ENCODE measurements at regions not wholly inside any gene's neighbourhood (a gene's known extent, or its start where the extent isn't known, plus 50 kb on each side); places are given as distances from the start of the nearest gene placed in this dataset.

- CTCF ChIA-PET = no interaction called here
- Histone ChIP-seq H3K9ac (ENCODE audit: low read length) (no peak overlapping the region), H3K36me3 (replicated peaks in 1 of 2; ENCODE audit: control extremely low read depth in 1 of 2, control insufficient read depth in 1 of 2, extremely low read depth in 1 of 2, insufficient read depth in 2 of 2, low read length in 1 of 2) (no peaks in the 10 kb centered on the region), H3K27ac (ENCODE audit: low read length in 2 of 2) (no peak overlapping the region), H4K20me1 (ENCODE audit: control insufficient read depth, insufficient read depth, low read length, poor library complexity, severe bottlenecking) (no peaks in the 10 kb centered on the region), H3K79me2 (ENCODE audit: control insufficient read depth, insufficient read depth, low read length) (no peaks in the 10 kb centered on the region), H3K4me2 (replicated peaks; ENCODE audit: low read depth, low read length, poor library complexity, severe bottlenecking) (no peak overlapping the region), H2AFZ (ENCODE audit: insufficient read depth, low read depth, low read length, poor library complexity, severe bottlenecking) (no peak overlapping the region), H3K9me3 (ENCODE audit: control extremely low read depth in 1 of 3, control insufficient read depth in 2 of 3, insufficient read depth in 1 of 3, low read length in 2 of 3) (peaks cover 0 to 5% (median 0%) of the 10 kb centered on the region in 3 donors), H3K27me3 (replicated peaks in 1 of 4; ENCODE audit: control extremely low read depth in 1 of 4, control insufficient read depth in 3 of 4, insufficient read depth in 4 of 4, low read length in 3 of 4) (no peaks in the 10 kb centered on the region), H3K4me1 (ENCODE audit: control insufficient read depth in 2 of 2, insufficient read depth in 2 of 2, low read length in 2 of 2) (no peaks in the 10 kb centered on the region), H3K4me3 (ENCODE audit: control extremely low read depth in 1 of 5, extremely low read depth in 1 of 5, insufficient read depth in 1 of 5, low read depth in 2 of 5, low read length in 4 of 5) (no peak overlapping the region)
- 8% methylated on average over 2 of the region's 3 CpGs for WGBS (ENCODE audit: insufficient coverage)
- TF ChIP-seq CTCF (IDR thresholded peaks at IDR 0.05) (no peak), EZH2 (IDR thresholded peaks at IDR 0.05; ENCODE audit: borderline replicate concordance, insufficient read depth, low read depth, low read length, poor library complexity, severe bottlenecking) (no peak)
- no peaks in the 10 kb centered on the region for H3K4me1 Mint-ChIP-seq
- DNase-seq = no peak
- H3K27me3 Mint-ChIP-seq = peaks cover 31% of the 10 kb centered on the region
- POLR2A ChIA-PET = no interaction called here
- H3K4me3 Mint-ChIP-seq = no peak overlapping the region
- intact Hi-C loops (cut with micrococcal nuclease) = no loop called here
- H3K27ac Mint-ChIP-seq = no peak overlapping the region
- ATAC-seq (ENCODE audit: low read depth) = no peak
- H3K9me3 Mint-ChIP-seq (ENCODE audit: insufficient read depth) = peaks cover 2% of the 10 kb centered on the region
Measured at GRCh38 chr4:152138451-152138850, 377.6 kb upstream of the GATB start.

- H3K4me3 ChIP-seq (ENCODE audit: control extremely low read depth in 1 of 5, extremely low read depth in 1 of 5, insufficient read depth in 1 of 5, low read depth in 2 of 5, low read length in 4 of 5) = no peak overlapping the region
- no peaks in the 10 kb centered on the region for H3K79me2 ChIP-seq (ENCODE audit: control insufficient read depth, insufficient read depth, low read length)
- POLR2A ChIA-PET = no interaction called here
- no peaks in the 10 kb centered on the region for H3K36me3 ChIP-seq (replicated peaks in 1 of 2; ENCODE audit: control extremely low read depth in 1 of 2, control insufficient read depth in 1 of 2, extremely low read depth in 1 of 2, insufficient read depth in 2 of 2, low read length in 1 of 2)
- no peak overlapping the region for H2AFZ ChIP-seq (ENCODE audit: insufficient read depth, low read depth, low read length, poor library complexity, severe bottlenecking)
- H3K4me2 ChIP-seq (replicated peaks; ENCODE audit: low read depth, low read length, poor library complexity, severe bottlenecking) = no peak overlapping the region
- no peak overlapping the region for H3K4me3 Mint-ChIP-seq
- CTCF ChIA-PET = no interaction called here
- intact Hi-C loops (cut with micrococcal nuclease) = no loop called here
- TF ChIP-seq EZH2 (IDR thresholded peaks at IDR 0.05; ENCODE audit: borderline replicate concordance, insufficient read depth, low read depth, low read length, poor library complexity, severe bottlenecking) (no peak), CTCF (IDR thresholded peaks at IDR 0.05) (no peak)
- no peaks in the 10 kb centered on the region for H4K20me1 ChIP-seq (ENCODE audit: control insufficient read depth, insufficient read depth, low read length, poor library complexity, severe bottlenecking)
- H3K27me3 ChIP-seq (replicated peaks in 1 of 4; ENCODE audit: control extremely low read depth in 1 of 4, control insufficient read depth in 3 of 4, insufficient read depth in 4 of 4, low read length in 3 of 4) = peaks cover 0 to 3% (median 0%) of the 10 kb centered on the region in 4 experiments
- ATAC-seq (ENCODE audit: low read depth) (no peak), DNase-seq (no peak)
- no peak overlapping the region for H3K9ac ChIP-seq (ENCODE audit: low read length)
- H3K27ac Mint-ChIP-seq = no peak overlapping the region
- H3K9me3 ChIP-seq (ENCODE audit: control extremely low read depth in 1 of 3, control insufficient read depth in 2 of 3, insufficient read depth in 1 of 3, low read length in 2 of 3) = no peaks in the 10 kb centered on the region
- H3K9me3 Mint-ChIP-seq (ENCODE audit: insufficient read depth) = no peaks in the 10 kb centered on the region
- H3K4me1 ChIP-seq (ENCODE audit: control insufficient read depth in 2 of 2, insufficient read depth in 2 of 2, low read length in 2 of 2) = no peaks in the 10 kb centered on the region
- no peaks in the 10 kb centered on the region for H3K4me1 Mint-ChIP-seq
- no peak overlapping the region for H3K27ac ChIP-seq (ENCODE audit: low read length in 2 of 2)
- H3K27me3 Mint-ChIP-seq = peaks cover 33% of the 10 kb centered on the region
Measured at GRCh38 chr4:152132776-152133175, 372.0 kb upstream of the GATB start.

All from B cell (primary cell).